ENCODE measurements at regions not wholly inside any gene's neighbourhood (a gene's known extent, or its start where the extent isn't known, plus 50 kb on each side); places are given as distances from the start of the nearest gene placed in this dataset.
"Not testable (repeated sequence)": the region's sequence is repeated elsewhere in the genome, so short reads cannot be mapped to it uniquely, and the experiment has no call there.

DNA sequence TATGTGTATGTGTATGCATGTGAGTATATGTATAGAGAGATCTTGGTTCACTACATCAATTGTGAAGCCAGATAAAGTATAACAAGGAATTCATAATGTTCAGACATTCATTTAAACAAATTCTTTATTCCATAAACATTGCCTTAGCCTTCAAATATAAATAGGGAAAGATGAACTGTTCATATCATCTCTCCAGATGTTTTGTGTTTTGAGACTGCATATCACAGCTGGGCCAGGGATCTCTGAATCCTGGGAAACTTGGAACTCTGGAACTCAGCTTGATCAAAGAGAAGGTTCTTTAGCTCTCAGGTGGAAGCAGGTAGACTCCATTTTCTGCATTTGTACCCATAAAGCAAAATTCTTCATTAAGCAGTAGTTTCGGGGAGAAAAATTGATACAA is 272.6 kb upstream of the ETAA1 start:
- no peak for DNase-seq

DNA sequence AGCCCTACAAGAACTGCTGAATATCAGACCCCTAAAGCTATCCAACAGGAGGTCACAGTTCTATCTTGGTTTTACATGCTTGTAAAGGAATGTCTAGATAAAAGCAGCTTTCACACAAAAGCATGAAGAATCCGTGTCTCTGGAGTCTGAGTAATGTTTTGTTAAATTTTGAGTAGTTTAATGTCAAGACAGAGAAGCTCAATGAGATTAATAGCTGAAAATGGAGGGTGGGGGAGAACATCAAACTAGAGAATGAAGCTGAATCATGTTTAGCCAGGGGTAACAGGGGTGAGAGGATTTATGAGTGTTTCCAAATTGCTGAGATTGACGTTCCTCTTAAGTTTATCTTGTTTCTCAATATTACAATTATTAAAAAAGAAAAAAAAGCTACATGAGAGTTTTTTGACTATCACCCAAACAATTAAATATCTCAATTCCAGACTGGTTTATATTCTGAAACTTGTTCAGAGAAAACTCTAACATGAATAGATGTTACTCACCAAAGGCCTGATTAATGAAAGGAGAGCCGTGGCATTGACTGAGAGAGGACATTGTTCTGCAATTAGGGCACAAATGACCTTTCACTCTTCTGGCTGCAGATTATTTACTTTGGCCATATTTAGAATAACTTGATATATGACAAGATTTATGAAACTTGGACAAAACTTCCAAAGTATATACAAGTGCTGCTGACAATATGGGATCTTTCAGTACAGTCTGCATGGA is 266.4 kb upstream of the ETAA1 start:
- DNase-seq: peak; percentile 15

DNA sequence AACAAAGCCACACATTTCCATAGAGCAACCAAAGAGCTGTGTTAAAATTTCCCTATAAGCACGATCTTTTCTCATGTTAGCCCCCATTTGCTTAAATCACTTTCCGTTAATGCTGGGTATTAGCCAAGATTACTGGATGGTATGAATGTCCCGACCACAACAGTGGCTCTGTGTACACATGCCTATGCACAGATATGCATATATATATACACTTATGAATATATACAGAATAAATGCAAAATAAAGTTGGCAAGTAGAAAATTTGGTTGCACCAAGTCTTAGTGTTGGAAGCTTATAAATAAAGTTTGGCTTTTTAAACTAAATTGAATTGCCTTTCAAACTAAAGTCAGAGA is 265.9 kb upstream of the ETAA1 start:
- DNase-seq: peak; percentile 9

GRCh38 chr2:67132441-67132940 is 264.6 kb upstream of the ETAA1 start:
- not testable (repeated sequence) for DNase-seq

GRCh38 chr2:67135208-67135607 is 261.9 kb upstream of the ETAA1 start:
- DNase-seq: no peak

DNA sequence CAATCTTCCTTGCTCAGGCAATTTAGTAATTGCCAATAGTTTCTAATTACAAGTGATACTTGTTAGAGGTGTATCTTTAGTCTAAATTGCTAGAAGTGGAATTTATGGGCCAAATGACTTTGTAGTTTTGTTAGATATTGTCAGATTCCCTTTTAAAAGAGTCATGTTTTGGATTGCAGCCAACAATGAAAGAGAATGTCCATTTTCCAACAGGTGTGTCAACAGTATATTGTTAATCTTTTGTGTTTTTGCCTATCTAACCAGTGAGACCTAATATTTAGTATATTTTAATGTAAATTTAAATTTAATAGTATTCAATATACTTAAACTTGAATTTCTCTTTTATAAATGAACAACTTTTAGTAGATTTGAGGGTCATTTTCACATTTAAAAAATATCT is 259.4 kb upstream of the ETAA1 start:
- no peak for DNase-seq

DNA sequence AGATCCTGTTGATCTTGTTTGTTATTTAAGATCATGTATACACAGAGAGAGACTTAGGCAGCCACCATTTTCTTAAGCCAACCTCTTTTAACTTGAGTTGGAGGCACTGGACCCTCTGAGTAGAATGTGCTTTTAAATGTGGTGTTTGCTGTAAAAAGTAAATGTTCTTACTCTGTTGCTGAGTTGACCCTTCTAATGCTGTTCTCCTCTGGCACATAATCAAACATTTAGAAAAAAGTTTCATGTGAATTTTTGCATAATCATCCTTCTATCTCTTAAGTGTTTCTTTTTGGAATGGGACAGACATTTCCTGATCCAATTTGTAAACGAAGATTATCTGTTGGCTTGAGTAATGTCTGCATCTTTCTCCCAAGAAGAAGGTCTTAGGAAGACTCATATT is 255.1 kb upstream of the ETAA1 start:
- no peak for DNase-seq

DNA sequence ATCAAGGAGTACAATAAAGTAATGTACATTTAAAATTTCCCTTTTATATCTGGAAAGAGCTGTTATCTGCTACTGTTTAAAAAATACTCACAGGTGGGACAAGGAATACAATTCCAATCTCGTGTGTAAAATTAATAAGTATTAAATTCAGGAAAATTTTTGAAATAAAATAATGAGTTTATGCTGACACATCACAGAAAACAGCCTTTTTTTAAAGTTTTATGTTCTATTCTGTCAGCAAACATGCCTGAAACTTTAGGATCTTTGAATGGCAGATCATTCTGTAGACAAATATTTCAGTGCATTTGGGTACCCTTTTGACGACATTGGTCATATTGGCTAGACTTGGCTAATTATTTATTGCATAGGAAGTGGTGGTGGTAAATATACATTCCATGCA is 254.4 kb upstream of the ETAA1 start:
- DNase-seq: no peak

GRCh38 chr2:67145851-67146250 is 251.3 kb upstream of the ETAA1 start:
- DNase-seq: no peak

- no peak for DNase-seq
These were observed 240.3 kb upstream of the ETAA1 start for GRCh38 chr2:67156796-67157195.

- DNase-seq: no peak
These were observed 238.4 kb upstream of the ETAA1 start for GRCh38 chr2:67158718-67159117.

GRCh38 chr2:67159929-67160328 is 237.2 kb upstream of the ETAA1 start:
- DNase-seq: no peak

- no peak for DNase-seq
These were observed 232.2 kb upstream of the ETAA1 start for GRCh38 chr2:67164771-67165522.

DNA sequence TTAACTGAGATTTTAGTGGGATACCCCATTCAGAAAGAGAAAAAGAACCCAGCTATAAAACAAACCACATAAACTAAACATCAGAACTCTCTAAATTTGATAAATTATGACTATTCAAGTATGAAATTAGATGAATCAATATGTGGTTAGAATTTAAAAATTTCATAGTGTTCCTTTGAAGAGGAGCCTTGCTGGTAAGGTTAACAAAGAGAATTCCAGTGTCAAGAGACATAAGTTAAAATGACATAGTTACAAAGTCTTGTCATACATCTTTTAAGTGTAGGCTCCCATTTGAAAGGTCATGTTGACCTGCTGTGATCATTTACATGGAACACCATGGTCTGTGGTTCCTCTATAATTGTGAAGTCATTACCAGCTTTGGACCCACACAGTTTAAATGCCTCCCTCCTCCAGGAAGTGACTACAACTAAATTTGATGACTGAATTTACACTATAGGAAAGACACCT is 231.6 kb upstream of the ETAA1 start:
- no peak for DNase-seq

DNA sequence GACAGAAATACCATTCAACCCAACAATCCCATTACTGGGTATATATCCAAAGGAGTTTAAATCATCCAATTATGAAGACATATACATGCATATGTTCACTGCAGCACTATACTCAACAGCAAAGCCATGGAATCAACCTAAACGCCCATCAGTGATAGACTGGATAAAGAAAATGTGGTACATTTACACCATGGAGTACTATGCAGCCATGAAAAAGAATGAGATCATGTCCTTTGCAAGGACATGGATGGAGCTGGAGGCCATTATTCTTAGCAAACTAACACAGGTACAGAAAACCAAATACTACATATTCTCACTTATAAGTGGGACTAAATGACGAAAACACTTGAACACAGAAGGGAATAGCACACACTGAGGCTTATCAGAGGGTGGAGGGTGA is 230.6 kb upstream of the ETAA1 start:
- DNase-seq: not testable (repeated sequence)

GRCh38 chr2:67169417-67170140 is 227.6 kb upstream of the ETAA1 start:
- no peak for DNase-seq

DNA sequence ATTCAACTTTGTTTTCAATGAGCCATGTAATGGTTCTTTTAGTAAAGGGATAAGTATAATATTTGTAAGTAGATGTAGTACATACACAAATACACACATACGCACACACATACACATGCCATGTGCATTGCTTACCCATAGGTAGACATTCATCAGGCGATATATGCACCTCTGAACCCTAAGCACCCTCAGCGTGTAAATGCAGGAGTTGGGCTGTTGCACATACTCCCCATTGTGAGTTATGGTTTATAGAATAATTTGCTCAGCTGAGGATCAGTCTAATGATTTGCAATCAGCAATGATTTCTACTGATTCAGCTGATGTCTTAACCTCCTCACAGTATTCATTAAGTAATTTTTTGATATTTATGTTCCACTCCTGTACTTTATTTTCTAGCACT is 217.6 kb upstream of the ETAA1 start:
- no peak for DNase-seq

GRCh38 chr2:67180841-67181240 is 216.3 kb upstream of the ETAA1 start:
- no peak for DNase-seq

GRCh38 chr2:67182884-67183283 is 214.2 kb upstream of the ETAA1 start:
- DNase-seq: no peak

DNA sequence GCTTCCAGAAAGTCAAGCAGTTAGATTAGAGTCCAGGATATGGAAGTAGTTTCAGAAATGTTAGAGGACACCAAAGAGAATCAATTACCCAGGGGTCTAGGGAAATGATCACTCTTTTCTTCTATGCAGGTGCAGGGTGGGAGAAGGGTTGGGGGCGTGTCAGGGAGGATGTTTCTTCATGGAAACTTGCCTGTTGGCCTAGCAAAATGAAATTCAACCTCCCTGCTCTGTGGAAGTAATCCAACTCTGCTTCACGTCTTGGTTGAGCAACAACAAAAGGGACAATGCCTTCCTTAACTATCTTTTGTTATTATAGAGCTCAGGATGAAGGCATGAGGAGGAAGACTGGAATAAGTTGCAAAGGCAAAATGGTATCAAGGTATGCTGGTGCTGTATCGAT is 210.8 kb upstream of the ETAA1 start:
- DNase-seq: peak; percentile 12

DNA sequence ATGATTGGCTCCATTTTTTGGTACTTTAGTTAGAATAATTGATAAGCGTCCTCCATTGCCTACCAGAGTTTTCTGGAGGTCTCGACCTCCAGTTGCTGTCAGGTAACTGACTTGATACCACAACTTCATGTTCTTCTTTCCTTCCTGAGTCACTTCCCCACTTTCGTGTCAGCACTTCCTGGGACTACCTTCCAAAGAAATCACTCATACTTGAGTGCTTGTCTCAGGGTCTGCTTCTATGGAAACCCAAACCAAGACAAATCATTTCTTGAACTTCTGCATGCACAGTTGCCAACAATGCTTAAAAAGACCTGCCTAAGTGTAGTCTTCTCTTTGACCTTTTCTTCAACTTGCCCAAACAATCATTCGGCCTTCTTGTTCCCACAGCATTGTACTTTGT is 210.3 kb upstream of the ETAA1 start:
- no peak for DNase-seq

- DNase-seq: not testable (repeated sequence)
These were observed 201.8 kb upstream of the ETAA1 start for GRCh38 chr2:67195327-67195726.

GRCh38 chr2:67201521-67201920 is 195.6 kb upstream of the ETAA1 start:
- DNase-seq: no peak
